Prostate gland (tissue), 2 donors: ENCODE measurements at regions not wholly inside any gene's neighbourhood (a gene's known extent, or its start where the extent isn't known, plus 50 kb on each side); places are given as distances from the start of the nearest gene placed in this dataset.

Source experiments
- POLR2A ChIP-seq: fragments of 450-650 bp; IDR thresholded peaks from one replicate; pipeline ENCODE4 v1.6.1; 2016; ENCODE audit warnings: antibody characterized with exemption, mild to moderate bottlenecking
- POLR2AphosphoS5 ChIP-seq: sonication (generic); formaldehyde crosslinking; IDR thresholded peaks from one replicate; pipeline ENCODE4 v1.6.1; 2017; ENCODE audit warnings: antibody characterized with exemption
- TF ChIP-seq, protein P1 (sequence below), 4 experiments: fragments of 200-600 bp in 2 of 4; fragments of 450-650 bp in 2 of 4; sonication (generic) in 2 of 4; IDR thresholded peaks; 1 replicate in 3 of 4; 2 replicates in 1 of 4; pipeline ENCODE4 v1.5.1; 2016 to 2019; ENCODE audit warnings: antibody characterized with exemption in 4 of 4, mild to moderate bottlenecking in 2 of 4, moderate library complexity in 2 of 4

DNA sequence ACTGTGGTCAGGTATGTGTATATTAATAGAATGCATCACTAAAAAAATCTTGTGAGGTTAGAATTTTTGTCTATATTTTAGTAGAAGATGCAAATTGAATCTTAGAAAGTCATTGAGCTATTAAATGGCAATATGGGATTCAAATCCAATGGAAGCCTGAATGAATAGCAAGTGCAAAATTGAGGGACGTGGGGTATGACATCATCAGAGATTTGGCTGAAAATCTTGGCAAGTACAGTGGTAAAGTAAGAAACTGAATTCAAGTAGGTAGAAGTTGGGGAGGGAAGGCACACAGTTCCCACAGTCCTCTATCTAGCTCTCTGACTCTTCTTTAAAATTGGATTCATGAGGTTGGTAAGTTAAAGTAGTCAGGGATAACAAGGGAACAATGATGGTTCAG is 97.4 kb upstream of the SSTR1 start:
- TF ChIP-seq, protein P1, sequence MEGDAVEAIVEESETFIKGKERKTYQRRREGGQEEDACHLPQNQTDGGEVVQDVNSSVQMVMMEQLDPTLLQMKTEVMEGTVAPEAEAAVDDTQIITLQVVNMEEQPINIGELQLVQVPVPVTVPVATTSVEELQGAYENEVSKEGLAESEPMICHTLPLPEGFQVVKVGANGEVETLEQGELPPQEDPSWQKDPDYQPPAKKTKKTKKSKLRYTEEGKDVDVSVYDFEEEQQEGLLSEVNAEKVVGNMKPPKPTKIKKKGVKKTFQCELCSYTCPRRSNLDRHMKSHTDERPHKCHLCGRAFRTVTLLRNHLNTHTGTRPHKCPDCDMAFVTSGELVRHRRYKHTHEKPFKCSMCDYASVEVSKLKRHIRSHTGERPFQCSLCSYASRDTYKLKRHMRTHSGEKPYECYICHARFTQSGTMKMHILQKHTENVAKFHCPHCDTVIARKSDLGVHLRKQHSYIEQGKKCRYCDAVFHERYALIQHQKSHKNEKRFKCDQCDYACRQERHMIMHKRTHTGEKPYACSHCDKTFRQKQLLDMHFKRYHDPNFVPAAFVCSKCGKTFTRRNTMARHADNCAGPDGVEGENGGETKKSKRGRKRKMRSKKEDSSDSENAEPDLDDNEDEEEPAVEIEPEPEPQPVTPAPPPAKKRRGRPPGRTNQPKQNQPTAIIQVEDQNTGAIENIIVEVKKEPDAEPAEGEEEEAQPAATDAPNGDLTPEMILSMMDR (IDR thresholded peaks at IDR 0.05), result no peak
- no peak for TF ChIP-seq POLR2AphosphoS5
- no peak for TF ChIP-seq POLR2A
